Uterus (tissue), 3 donors: ENCODE measurements at regions not wholly inside any gene's neighbourhood (a gene's known extent, or its start where the extent isn't known, plus 50 kb on each side); places are given as distances from the start of the nearest gene placed in this dataset.

Experiments
- DNase-seq, 2 donors: peaks; one replicate each; pipeline ENCODE4 v3.0.0-alpha.2; 2019 to 2020
- H3K27ac ChIP-seq, 2 donors: fragments of 200-600 bp; sonication (generic); 1 replicate in 1 of 2; 2 replicates in 1 of 2; pipeline ENCODE4 v1.5.1; 2016 to 2018
- H3K27me3 ChIP-seq, 2 donors: fragments of 200-600 bp; sonication (generic); one replicate each; pipeline ENCODE4 v1.5.1; 2018 to 2019; ENCODE audit warnings: control low read depth in 1 of 2
- H3K36me3 ChIP-seq, 2 donors: fragments of 200-600 bp; sonication (generic); one replicate each; pipeline ENCODE4 v1.5.1; 2019; ENCODE audit warnings: control low read depth in 1 of 2
- H3K4me1 ChIP-seq, 2 donors: fragments of 200-600 bp; sonication (generic); one replicate each; pipeline ENCODE4 v1.5.1; 2018 to 2019; ENCODE audit warnings: control low read depth in 1 of 2
- H3K4me3 ChIP-seq, 2 donors: fragments of 200-600 bp; sonication (generic); 1 replicate in 1 of 2; 2 replicates in 1 of 2; pipeline ENCODE4 v1.5.1; 2018 to 2019; ENCODE audit warnings: mild to moderate bottlenecking in 1 of 2
- H3K9me3 ChIP-seq, 2 donors: fragments of 200-600 bp; sonication (generic); one replicate each; pipeline ENCODE4 v1.5.1; 2019; ENCODE audit warnings: control low read depth in 1 of 2
- POLR2A ChIP-seq, 2 donors: fragments of 450-650 bp; IDR thresholded peaks; one replicate each; pipeline ENCODE4 v1.6.1; 2016; ENCODE audit warnings: antibody characterized with exemption in 2 of 2, mild to moderate bottlenecking in 1 of 2, moderate library complexity in 1 of 2
- intact Hi-C: fragments of 100-400 bp; cut with DNase I; formaldehyde crosslinking; loops from one replicate; pipeline ENCODE4 v1.15.1; 2023; ENCODE audit warnings: low total_unique reads
- TF ChIP-seq, protein P1 (sequence below), 4 experiments: fragments of 200-600 bp in 2 of 4; fragments of 450-650 bp in 2 of 4; sonication (generic) in 2 of 4; IDR thresholded peaks; one replicate each; pipeline ENCODE4 v1.5.1; 2016 to 2019; ENCODE audit warnings: antibody characterized with exemption in 4 of 4, mild to moderate bottlenecking in 2 of 4, moderate library complexity in 1 of 4
- donor health status: DM: yes; HTN: yes; CAD: no.

DNA sequence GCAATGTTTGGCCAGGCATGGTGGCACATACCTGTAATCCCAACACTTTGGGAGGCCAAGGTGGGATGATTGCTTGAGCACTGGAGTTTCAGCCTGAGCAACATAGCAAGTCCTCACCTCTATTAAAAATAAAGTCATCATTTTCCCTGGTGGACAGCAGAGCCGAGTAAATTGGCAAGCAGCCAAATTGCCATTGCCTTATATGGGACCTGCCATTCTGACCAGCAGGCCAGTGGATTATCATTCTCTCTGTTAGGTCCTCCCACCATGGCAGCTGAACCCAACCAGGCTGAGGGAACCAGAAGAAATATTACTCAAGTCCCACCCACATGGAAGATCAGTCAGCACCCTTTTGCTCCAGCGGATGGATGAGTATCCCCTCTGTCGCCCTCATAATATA is 1829.9 kb downstream of the EFNA5 start:
- Histone ChIP-seq H3K4me3 (no peak overlapping the region), H3K4me1 (no peaks in the 10 kb centered on the region), H3K9me3 (no peaks in the 10 kb centered on the region), H3K27me3 (no peaks in the 10 kb centered on the region), H3K27ac (no peak overlapping the region), H3K36me3 (no peaks in the 10 kb centered on the region)
- DNase-seq: no peak
- TF ChIP-seq, protein P1, sequence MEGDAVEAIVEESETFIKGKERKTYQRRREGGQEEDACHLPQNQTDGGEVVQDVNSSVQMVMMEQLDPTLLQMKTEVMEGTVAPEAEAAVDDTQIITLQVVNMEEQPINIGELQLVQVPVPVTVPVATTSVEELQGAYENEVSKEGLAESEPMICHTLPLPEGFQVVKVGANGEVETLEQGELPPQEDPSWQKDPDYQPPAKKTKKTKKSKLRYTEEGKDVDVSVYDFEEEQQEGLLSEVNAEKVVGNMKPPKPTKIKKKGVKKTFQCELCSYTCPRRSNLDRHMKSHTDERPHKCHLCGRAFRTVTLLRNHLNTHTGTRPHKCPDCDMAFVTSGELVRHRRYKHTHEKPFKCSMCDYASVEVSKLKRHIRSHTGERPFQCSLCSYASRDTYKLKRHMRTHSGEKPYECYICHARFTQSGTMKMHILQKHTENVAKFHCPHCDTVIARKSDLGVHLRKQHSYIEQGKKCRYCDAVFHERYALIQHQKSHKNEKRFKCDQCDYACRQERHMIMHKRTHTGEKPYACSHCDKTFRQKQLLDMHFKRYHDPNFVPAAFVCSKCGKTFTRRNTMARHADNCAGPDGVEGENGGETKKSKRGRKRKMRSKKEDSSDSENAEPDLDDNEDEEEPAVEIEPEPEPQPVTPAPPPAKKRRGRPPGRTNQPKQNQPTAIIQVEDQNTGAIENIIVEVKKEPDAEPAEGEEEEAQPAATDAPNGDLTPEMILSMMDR (IDR thresholded peaks at IDR 0.05): no peak
- TF ChIP-seq POLR2A (IDR thresholded peaks at IDR 0.05): no peak
- intact Hi-C loops: no loop called here

DNA sequence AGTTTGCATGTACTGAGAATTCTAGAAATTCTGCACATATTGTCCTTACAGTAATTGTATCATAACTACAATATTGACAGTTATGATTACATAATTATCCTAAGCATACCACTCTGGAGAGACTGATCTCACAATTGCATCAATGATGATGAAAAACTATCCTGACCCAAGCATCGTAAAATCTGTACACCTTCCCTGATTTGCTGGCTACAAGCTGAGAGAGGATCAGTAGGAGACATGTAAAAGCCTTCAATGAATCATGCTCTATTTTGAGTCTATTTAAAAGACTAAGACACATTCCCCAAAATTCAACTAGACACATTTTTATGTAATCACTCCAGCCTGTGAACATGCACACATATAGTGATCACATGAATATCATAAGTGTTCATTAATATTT is 1833.8 kb downstream of the EFNA5 start:
- TF ChIP-seq POLR2A (IDR thresholded peaks at IDR 0.05): no peak
- TF ChIP-seq, protein P1 (IDR thresholded peaks at IDR 0.05): no peak
- no peak overlapping the region for H3K27ac ChIP-seq
- no peak for DNase-seq
- intact Hi-C loops: no loop called here
- H3K4me3 ChIP-seq: no peak overlapping the region
- no peaks in the 10 kb centered on the region for H3K9me3 ChIP-seq
- no peaks in the 10 kb centered on the region for H3K36me3 ChIP-seq
- no peaks in the 10 kb centered on the region for H3K27me3 ChIP-seq
- H3K4me1 ChIP-seq: no peaks in the 10 kb centered on the region

DNA sequence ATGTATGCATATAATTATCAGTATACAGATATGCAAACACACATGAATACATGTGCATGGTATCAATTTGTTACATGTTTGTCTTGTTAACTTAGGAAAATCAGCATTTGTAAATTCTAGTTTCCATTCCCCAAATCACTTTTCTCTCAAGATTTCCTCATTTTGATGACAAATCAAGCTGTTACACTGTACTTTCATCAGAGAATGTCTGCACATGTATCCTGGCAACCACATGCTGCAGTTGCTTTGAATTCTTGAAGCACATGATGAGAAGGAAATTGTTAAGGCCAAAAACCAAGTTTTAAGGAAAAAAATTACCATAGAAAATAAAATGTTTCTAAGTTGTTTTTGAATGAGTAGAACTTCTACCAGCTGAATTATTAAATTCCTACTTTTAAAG is 1834.5 kb downstream of the EFNA5 start:
- H3K4me3 ChIP-seq: no peak overlapping the region
- no peak overlapping the region for H3K27ac ChIP-seq
- intact Hi-C loops: no loop called here
- DNase-seq: no peak
- no peaks in the 10 kb centered on the region for H3K4me1 ChIP-seq
- no peaks in the 10 kb centered on the region for H3K27me3 ChIP-seq
- no peaks in the 10 kb centered on the region for H3K9me3 ChIP-seq
- TF ChIP-seq, protein P1 (IDR thresholded peaks at IDR 0.05): no peak
- no peak for TF ChIP-seq POLR2A (IDR thresholded peaks at IDR 0.05)
- H3K36me3 ChIP-seq: no peaks in the 10 kb centered on the region

DNA sequence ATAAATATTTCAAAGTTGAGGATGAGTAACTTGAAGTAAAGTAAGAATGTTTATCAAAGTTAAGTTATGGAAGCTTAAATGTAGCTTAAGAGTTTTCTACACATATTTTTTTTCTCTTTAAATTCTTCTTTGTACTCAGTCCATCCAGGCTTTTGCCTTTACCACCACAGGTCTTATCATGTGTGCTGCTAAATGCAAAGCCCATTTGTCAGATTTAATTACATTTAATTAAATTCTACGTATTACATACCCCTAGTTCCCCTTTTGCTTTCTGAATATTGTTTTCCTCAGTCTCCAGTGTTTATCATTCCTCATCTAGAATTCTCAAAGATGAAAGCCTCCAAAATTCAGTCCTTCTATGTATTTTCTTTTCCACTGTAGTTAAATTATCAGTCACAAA is 1841.9 kb downstream of the EFNA5 start:
- no peak for DNase-seq
- intact Hi-C loops: no loop called here
- H3K4me3 ChIP-seq: no peak overlapping the region
- TF ChIP-seq, protein P1 (IDR thresholded peaks at IDR 0.05): no peak
- TF ChIP-seq POLR2A (IDR thresholded peaks at IDR 0.05): no peak
- no peaks in the 10 kb centered on the region for H3K27me3 ChIP-seq
- no peaks in the 10 kb centered on the region for H3K36me3 ChIP-seq
- H3K4me1 ChIP-seq: no peaks in the 10 kb centered on the region
- no peak overlapping the region for H3K27ac ChIP-seq
- H3K9me3 ChIP-seq: no peaks in the 10 kb centered on the region

DNA sequence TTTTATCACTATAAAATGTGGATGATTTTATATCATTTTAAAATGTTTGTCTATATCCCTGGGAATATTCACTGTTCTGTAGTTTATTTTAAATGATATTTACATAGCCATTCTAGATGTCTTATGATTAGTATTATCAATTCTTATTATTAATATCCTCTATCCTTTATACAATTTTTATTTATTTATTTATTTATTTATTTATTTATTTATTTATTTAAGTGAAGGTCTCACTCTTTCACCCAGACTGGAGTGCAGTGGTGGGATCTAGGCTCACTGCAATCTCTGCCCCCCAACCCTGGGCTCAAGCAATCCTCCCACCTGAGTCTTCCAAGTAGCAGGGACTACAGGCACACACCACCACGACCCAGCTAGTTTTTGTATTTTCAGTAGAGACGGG is 1848.9 kb downstream of the EFNA5 start:
- intact Hi-C loops: no loop called here
- Histone ChIP-seq H3K27ac (no peak overlapping the region), H3K9me3 (no peaks in the 10 kb centered on the region), H3K36me3 (no peaks in the 10 kb centered on the region), H3K27me3 (no peaks in the 10 kb centered on the region), H3K4me3 (no peak overlapping the region), H3K4me1 (no peaks in the 10 kb centered on the region)
- TF ChIP-seq, protein P1 (IDR thresholded peaks at IDR 0.05): no peak
- TF ChIP-seq POLR2A (IDR thresholded peaks at IDR 0.05): no peak
- DNase-seq: no peak
